Keratinocyte (primary cell): ENCODE measurements at regions not wholly inside any gene's neighbourhood (a gene's known extent, or its start where the extent isn't known, plus 50 kb on each side); places are given as distances from the start of the nearest gene placed in this dataset.

Experiments
- DNase-seq: peaks from one replicate; pipeline ENCODE4 v3.0.0-alpha.2; 2011; ENCODE audit warnings: low read depth, missing footprints, low spot score
- FAIRE-seq: peaks from 2 replicates; lab custom pipeline; 2011; peaks lifted over from hg19 to GRCh38; lab: Jason Lieb, UNC
- H2AFZ ChIP-seq: 2 replicates; pipeline ENCODE4 v1.6.0; 2012; ENCODE audit warnings: low read length, control low read depth, inconsistent platforms; ENCODE audit not compliant: control insufficient read depth
- H3K27ac ChIP-seq: 2 replicates; pipeline ENCODE4 v1.5.1; 2011; ENCODE audit warnings: low read length; ENCODE audit not compliant: control insufficient read depth, insufficient read depth
- H3K27me3 ChIP-seq: 3 replicates; pipeline ENCODE4 v1.6.0; 2011; ENCODE audit warnings: low read length; ENCODE audit not compliant: control insufficient read depth, insufficient read depth; ENCODE audit errors: extremely low read depth
- H3K36me3 ChIP-seq, 2 experiments: 2 replicates in 1 of 2; 3 replicates in 1 of 2; pipeline ENCODE4 v1.5.1; 2011; ENCODE audit warnings: low read length in 2 of 2, mild to moderate bottlenecking in 1 of 2; ENCODE audit not compliant: control insufficient read depth in 2 of 2, insufficient read depth in 2 of 2; ENCODE audit errors: extremely low read depth in 1 of 2
- H3K4me1 ChIP-seq: 3 replicates; pipeline ENCODE4 v1.5.1; 2011; ENCODE audit warnings: low read length; ENCODE audit not compliant: control insufficient read depth, insufficient read depth; ENCODE audit errors: extremely low read depth
- H3K4me2 ChIP-seq: 3 replicates; pipeline ENCODE4 v1.6.0; 2011; ENCODE audit warnings: low read depth, low read length; ENCODE audit not compliant: control insufficient read depth, insufficient read depth; ENCODE audit errors: extremely low read depth
- H3K4me3 ChIP-seq, 3 experiments: fragments of 200-600 bp in 1 of 3; sonication (generic) in 1 of 3; 2 replicates in 2 of 3; 3 replicates in 1 of 3; pipeline ENCODE4 v1.5.1; 2011 to 2016; ENCODE audit warnings: low read length in 3 of 3, mild to moderate bottlenecking in 3 of 3, control low read depth in 2 of 3, inconsistent platforms in 1 of 3, low read depth in 1 of 3, mixed read lengths in 1 of 3, mixed run types in 1 of 3, moderate library complexity in 1 of 3; ENCODE audit not compliant: control insufficient read depth in 2 of 3, insufficient read depth in 2 of 3; ENCODE audit errors: extremely low read depth in 1 of 3
- H3K79me2 ChIP-seq: 2 replicates; pipeline ENCODE4 v1.6.0; 2012; ENCODE audit warnings: low read length; ENCODE audit not compliant: control insufficient read depth, insufficient read depth
- H3K9ac ChIP-seq: 3 replicates; pipeline ENCODE4 v1.6.0; 2011; ENCODE audit warnings: low read length; ENCODE audit not compliant: control insufficient read depth, insufficient read depth; ENCODE audit errors: extremely low read depth
- H3K9me1 ChIP-seq: 3 replicates; pipeline ENCODE4 v1.6.0; 2011; ENCODE audit warnings: low read length; ENCODE audit not compliant: control insufficient read depth, insufficient read depth; ENCODE audit errors: extremely low read depth
- H3K9me3 ChIP-seq: 2 replicates; pipeline ENCODE4 v1.5.1; 2012; ENCODE audit warnings: low read depth, low read length; ENCODE audit not compliant: control insufficient read depth
- H4K20me1 ChIP-seq: 3 replicates; pipeline ENCODE4 v1.6.0; 2011; ENCODE audit warnings: low read length; ENCODE audit not compliant: control insufficient read depth, insufficient read depth; ENCODE audit errors: extremely low read depth
- EZH2 ChIP-seq: IDR thresholded peaks from one replicate; pipeline ENCODE4 v1.6.1; 2012; ENCODE audit warnings: inconsistent platforms, mild to moderate bottlenecking, low read length, moderate library complexity
- dilution Hi-C: fragments of 300-500 bp; cut with MboI; formaldehyde crosslinking; loops from one replicate; pipeline ENCODE4 v1.7.0; 2020; ENCODE audit warnings: low sequenced_read_pairs; ENCODE audit not compliant: extremely low pct_ligation_motif_present
- TF ChIP-seq, protein P1 (sequence below), 3 experiments: IDR thresholded peaks in 1 of 3; conservative IDR thresholded peaks in 1 of 3; optimal IDR thresholded peaks in 1 of 3; 2 replicates in 2 of 3; 3 replicates in 1 of 3; pipeline versions ENCODE3 to v1.5.1; 2011; ENCODE audit warnings: low read length in 3 of 3, mild to moderate bottlenecking in 3 of 3, moderate library complexity in 2 of 3, control low read depth in 1 of 3, inconsistent platforms in 1 of 3; ENCODE audit not compliant: insufficient read depth in 2 of 3; ENCODE audit errors: extremely low read depth in 1 of 3

DNA sequence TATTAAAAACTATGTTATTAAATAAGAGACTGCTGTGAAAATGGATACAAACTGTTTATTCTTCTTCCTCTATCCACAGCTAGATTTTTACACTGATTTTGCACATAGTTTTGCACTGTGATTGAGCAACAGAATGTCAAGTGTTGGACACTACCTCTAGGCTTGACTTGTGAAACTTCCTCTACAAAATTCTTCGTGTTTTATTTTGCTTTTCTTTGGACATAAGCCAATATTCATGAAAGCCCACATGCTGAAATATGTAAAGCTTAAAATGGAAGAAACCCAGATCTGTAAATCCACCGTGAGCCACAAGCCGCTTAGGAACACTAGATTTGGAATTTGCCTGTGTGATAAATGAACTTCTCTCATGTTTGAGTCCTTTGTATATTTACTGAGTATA is 849.4 kb downstream of the FSTL5 start:
- Histone ChIP-seq H3K27me3 (no peaks in the 10 kb centered on the region), H3K4me1 (no peaks in the 10 kb centered on the region), H3K9me3 (no peaks in the 10 kb centered on the region), H2AFZ (no peak overlapping the region), H3K9ac (no peak overlapping the region), H3K4me2 (no peak overlapping the region), H4K20me1 (no peaks in the 10 kb centered on the region), H3K4me3 (no peak overlapping the region), H3K36me3 (no peaks in the 10 kb centered on the region), H3K79me2 (no peaks in the 10 kb centered on the region), H3K27ac (no peak overlapping the region), H3K9me1 (no peaks in the 10 kb centered on the region)
- TF ChIP-seq, protein P1, sequence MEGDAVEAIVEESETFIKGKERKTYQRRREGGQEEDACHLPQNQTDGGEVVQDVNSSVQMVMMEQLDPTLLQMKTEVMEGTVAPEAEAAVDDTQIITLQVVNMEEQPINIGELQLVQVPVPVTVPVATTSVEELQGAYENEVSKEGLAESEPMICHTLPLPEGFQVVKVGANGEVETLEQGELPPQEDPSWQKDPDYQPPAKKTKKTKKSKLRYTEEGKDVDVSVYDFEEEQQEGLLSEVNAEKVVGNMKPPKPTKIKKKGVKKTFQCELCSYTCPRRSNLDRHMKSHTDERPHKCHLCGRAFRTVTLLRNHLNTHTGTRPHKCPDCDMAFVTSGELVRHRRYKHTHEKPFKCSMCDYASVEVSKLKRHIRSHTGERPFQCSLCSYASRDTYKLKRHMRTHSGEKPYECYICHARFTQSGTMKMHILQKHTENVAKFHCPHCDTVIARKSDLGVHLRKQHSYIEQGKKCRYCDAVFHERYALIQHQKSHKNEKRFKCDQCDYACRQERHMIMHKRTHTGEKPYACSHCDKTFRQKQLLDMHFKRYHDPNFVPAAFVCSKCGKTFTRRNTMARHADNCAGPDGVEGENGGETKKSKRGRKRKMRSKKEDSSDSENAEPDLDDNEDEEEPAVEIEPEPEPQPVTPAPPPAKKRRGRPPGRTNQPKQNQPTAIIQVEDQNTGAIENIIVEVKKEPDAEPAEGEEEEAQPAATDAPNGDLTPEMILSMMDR (optimal IDR thresholded peaks at IDR 0.05 in 1 of 3, IDR thresholded peaks at IDR 0.05 in 1 of 3, conservative IDR thresholded peaks at IDR 0.05 in 1 of 3; ENCODE audit: extremely low read depth in 1 of 3, insufficient read depth in 2 of 3, low read length in 3 of 3), result no peak
- TF ChIP-seq EZH2, result no peak
- dilution Hi-C loops, result no loop called here
- no peak for DNase-seq
- no peak for FAIRE-seq

DNA sequence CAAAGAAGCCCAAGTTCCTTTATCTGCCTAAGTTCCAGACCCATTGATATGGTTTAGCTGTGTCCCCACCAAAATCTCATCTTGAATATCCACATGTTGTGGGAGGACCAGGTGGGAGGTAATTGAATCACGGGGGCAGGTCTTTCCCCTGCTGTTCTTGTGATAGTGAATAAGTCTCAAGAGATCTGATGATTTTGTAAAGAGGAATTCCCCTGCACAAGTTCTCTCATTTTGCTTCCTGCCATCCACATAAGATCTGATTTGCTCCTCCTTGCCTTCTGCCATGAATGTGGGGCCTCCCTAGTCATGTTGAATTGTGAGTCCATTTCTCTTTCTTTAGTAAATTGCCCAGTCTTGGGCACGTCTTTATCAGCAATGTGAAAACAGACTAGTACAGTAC is 860.2 kb downstream of the FSTL5 start:
- no peaks in the 10 kb centered on the region for H3K9me1 ChIP-seq
- no peak overlapping the region for H3K9ac ChIP-seq
- no peaks in the 10 kb centered on the region for H4K20me1 ChIP-seq
- dilution Hi-C loops, result no loop called here
- H3K4me1 ChIP-seq, result no peaks in the 10 kb centered on the region
- H3K27me3 ChIP-seq, result no peaks in the 10 kb centered on the region
- DNase-seq (no peak), FAIRE-seq (no peak)
- no peak for TF ChIP-seq EZH2
- TF ChIP-seq, protein P1 (optimal IDR thresholded peaks at IDR 0.05 in 1 of 3, IDR thresholded peaks at IDR 0.05 in 1 of 3, conservative IDR thresholded peaks at IDR 0.05 in 1 of 3; ENCODE audit: extremely low read depth in 1 of 3, insufficient read depth in 2 of 3, low read length in 3 of 3), result no peak
- no peak overlapping the region for H3K4me2 ChIP-seq
- no peak overlapping the region for H3K4me3 ChIP-seq
- no peaks in the 10 kb centered on the region for H3K36me3 ChIP-seq
- H3K79me2 ChIP-seq, result no peaks in the 10 kb centered on the region
- no peaks in the 10 kb centered on the region for H3K9me3 ChIP-seq
- H3K27ac ChIP-seq, result no peak overlapping the region
- H2AFZ ChIP-seq, result no peak overlapping the region
